Upper lobe of right lung (tissue), 1 donor: ENCODE measurements at regions not wholly inside any gene's neighbourhood (a gene's known extent, or its start where the extent isn't known, plus 50 kb on each side); places are given as distances from the start of the nearest gene placed in this dataset.

Experiments used
- ATAC-seq: fragments of 200-7000 bp; cut with Tn5 transposase; one replicate; pipeline ENCODE4 v1.9.1; 2020; ENCODE audit warnings: mild to moderate bottlenecking, moderate library complexity
- DNase-seq: peaks from one replicate; pipeline ENCODE4 v3.0.0-alpha.2; 2020
- H3K27ac ChIP-seq: fragments of 200-600 bp; one replicate; pipeline ENCODE4 v1.8.0; 2022
- H3K27me3 ChIP-seq: fragments of 200-600 bp; one replicate; pipeline ENCODE4 v1.8.0; 2022; ENCODE audit warnings: mild to moderate bottlenecking
- H3K36me3 ChIP-seq: fragments of 200-600 bp; one replicate; pipeline ENCODE4 v1.8.0; 2022
- H3K4me1 ChIP-seq: fragments of 200-600 bp; one replicate; pipeline ENCODE4 v1.8.0; 2022
- H3K4me3 ChIP-seq: fragments of 200-600 bp; one replicate; pipeline ENCODE4 v1.8.0; 2022; ENCODE audit warnings: mild to moderate bottlenecking
- H3K9me3 ChIP-seq: fragments of 200-600 bp; one replicate; pipeline ENCODE4 v1.8.0; 2022
- CTCF ChIP-seq: fragments of 200-600 bp; IDR thresholded peaks from one replicate; pipeline ENCODE4 v1.8.0; 2022; ENCODE audit warnings: antibody characterized with exemption
- intact Hi-C: fragments of 100-400 bp; cut with DNase I; formaldehyde crosslinking; loops from one replicate; pipeline ENCODE4 v1.11.0; 2022
- donor health status: DM: no; HTN: yes; CAD: no; lungs with severe emphysema.

GRCh38 chrX:40173143-40174000, 75.6 kb upstream of the BCOR start:
- H3K9me3 ChIP-seq: no peaks in the 10 kb centered on the region
- peak overlapping the region; percentile 97 for H3K27ac ChIP-seq
- peak overlapping the region; percentile 64 for H3K4me3 ChIP-seq
- H3K4me1 ChIP-seq: peaks cover 20% of the 10 kb centered on the region
- TF ChIP-seq CTCF: no peak
- H3K27me3 ChIP-seq: no peaks in the 10 kb centered on the region
- ATAC-seq (no peak), DNase-seq (no peak)
- intact Hi-C loops: no loop called here
- no peaks in the 10 kb centered on the region for H3K36me3 ChIP-seq

GRCh38 chrX:40172401-40173142, 74.8 kb upstream of the BCOR start:
- intact Hi-C loops: no loop called here
- peak; percentile 85 for DNase-seq

GRCh38 chrX:40171513-40172400, 74.0 kb upstream of the BCOR start:
- no peaks in the 10 kb centered on the region for H3K36me3 ChIP-seq
- intact Hi-C loops: no loop called here
- DNase-seq (peak; percentile 80), ATAC-seq (peak; percentile 1)
- H3K4me3 ChIP-seq: peak overlapping the region; percentile 50
- TF ChIP-seq CTCF: no peak
- H3K4me1 ChIP-seq: peaks cover 20% of the 10 kb centered on the region
- H3K27me3 ChIP-seq: no peaks in the 10 kb centered on the region
- peak overlapping the region; percentile 86 for H3K27ac ChIP-seq
- no peaks in the 10 kb centered on the region for H3K9me3 ChIP-seq

More at GRCh38 chrX:40172401-40173142, 74.8 kb upstream of the BCOR start:
- TF ChIP-seq CTCF: no peak
- H3K4me1 ChIP-seq: peaks cover 20% of the 10 kb centered on the region
- H3K9me3 ChIP-seq: no peaks in the 10 kb centered on the region
- ATAC-seq: peak; percentile 22
- no peaks in the 10 kb centered on the region for H3K27me3 ChIP-seq
- no peaks in the 10 kb centered on the region for H3K36me3 ChIP-seq
- peak overlapping the region; percentile 86 for H3K27ac ChIP-seq
- H3K4me3 ChIP-seq: peak overlapping the region; percentile 50

- ATAC-seq: no peak
- peaks cover 20% of the 10 kb centered on the region for H3K4me1 ChIP-seq
Observed at GRCh38 chrX:40170830-40171512, 73.2 kb upstream of the BCOR start.

More at GRCh38 chrX:40170830-40171512, 73.2 kb upstream of the BCOR start:
- peak overlapping the region; percentile 50 for H3K4me3 ChIP-seq
- no peaks in the 10 kb centered on the region for H3K36me3 ChIP-seq
- no peaks in the 10 kb centered on the region for H3K27me3 ChIP-seq
- H3K27ac ChIP-seq: peak overlapping the region; percentile 86
- no peaks in the 10 kb centered on the region for H3K9me3 ChIP-seq
- no peak for TF ChIP-seq CTCF
- DNase-seq: no peak
- intact Hi-C loops: no loop called here
